ENCODE measurements at regions not wholly inside any gene's neighbourhood (a gene's known extent, or its start where the extent isn't known, plus 50 kb on each side); places are given as distances from the start of the nearest gene placed in this dataset.

DNA sequence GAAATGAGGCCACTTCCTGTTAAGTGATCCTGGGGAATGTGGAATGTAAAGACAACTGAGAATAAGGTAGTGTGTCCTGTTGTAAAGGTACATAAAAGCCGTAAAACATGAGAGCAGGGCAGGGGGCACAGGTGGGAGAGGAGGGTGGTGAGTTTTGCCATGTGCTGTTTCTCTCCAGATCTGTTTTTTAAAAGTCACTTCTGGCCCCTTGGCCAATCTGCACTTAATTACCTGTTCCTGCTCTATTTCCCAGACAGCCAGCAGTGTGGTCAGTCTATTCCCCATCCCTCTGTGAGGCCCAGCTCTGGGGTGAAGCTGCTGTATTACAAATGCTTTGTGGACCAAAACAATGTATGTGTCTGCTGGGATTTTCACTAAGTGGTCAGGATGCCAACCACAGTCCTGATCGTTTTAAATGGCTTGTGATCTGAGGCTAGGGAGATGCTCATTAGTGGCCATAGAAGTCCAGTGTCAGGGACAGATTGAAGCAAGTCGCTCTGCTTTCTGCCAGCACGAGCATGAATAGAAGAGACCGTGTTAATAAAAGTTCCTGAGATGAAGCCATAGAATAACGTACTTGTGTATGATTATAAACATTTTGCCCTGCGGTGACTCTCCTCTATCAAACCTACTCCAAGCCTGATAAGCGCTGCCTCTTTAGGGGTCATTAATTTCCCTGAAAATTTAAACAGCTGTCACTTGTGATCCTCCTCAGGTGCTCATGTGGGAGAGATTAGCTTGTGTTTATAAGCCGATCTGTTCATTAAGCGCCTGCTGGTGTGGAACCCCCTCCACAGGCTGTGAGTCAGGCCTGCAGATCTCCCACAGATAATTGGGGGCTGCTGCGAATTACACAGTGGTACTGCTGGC lies 111.8 kb upstream of the CENPW start:
- TF ChIP-seq CTCF (IDR thresholded peaks at IDR 0.05) = no peak
- intact Hi-C loops (cut with DNase I) = no loop called here
- H3K4me1 ChIP-seq = no peaks in the 10 kb centered on the region
- ATAC-seq (no peak), DNase-seq (no peak)
- H3K27ac ChIP-seq = no peak overlapping the region
- H3K4me3 ChIP-seq = no peak overlapping the region
- no peaks in the 10 kb centered on the region for H3K9me3 ChIP-seq
- H3K36me3 ChIP-seq = no peaks in the 10 kb centered on the region
- no peaks in the 10 kb centered on the region for H3K27me3 ChIP-seq

- intact Hi-C loops (cut with DNase I) = no loop called here
- H3K27me3 ChIP-seq = no peaks in the 10 kb centered on the region
Measured at GRCh38 chr6:126232671-126233070, 107.2 kb upstream of the CENPW start.

GRCh38 chr6:126233192-126233591 lies 106.7 kb upstream of the CENPW start:
- intact Hi-C loops (cut with DNase I) = no loop called here
- ATAC-seq (no peak), DNase-seq (no peak)
- no peaks in the 10 kb centered on the region for H3K4me1 ChIP-seq
- no peaks in the 10 kb centered on the region for H3K9me3 ChIP-seq
- TF ChIP-seq CTCF (IDR thresholded peaks at IDR 0.05) = no peak
- H3K36me3 ChIP-seq = no peaks in the 10 kb centered on the region
- no peak overlapping the region for H3K27ac ChIP-seq
- H3K27me3 ChIP-seq = no peaks in the 10 kb centered on the region
- H3K4me3 ChIP-seq = no peak overlapping the region

More at GRCh38 chr6:126232671-126233070, 107.2 kb upstream of the CENPW start:
- no peak overlapping the region for H3K27ac ChIP-seq
- H3K4me1 ChIP-seq = no peaks in the 10 kb centered on the region
- no peak for ATAC-seq
- H3K4me3 ChIP-seq = no peak overlapping the region
- no peaks in the 10 kb centered on the region for H3K36me3 ChIP-seq
- H3K9me3 ChIP-seq = no peaks in the 10 kb centered on the region
- TF ChIP-seq CTCF (IDR thresholded peaks at IDR 0.05) = no peak
- DNase-seq = no peak

- intact Hi-C loops (cut with DNase I) = no loop called here
- no peaks in the 10 kb centered on the region for H3K27me3 ChIP-seq
- H3K9me3 ChIP-seq = no peaks in the 10 kb centered on the region
- no peaks in the 10 kb centered on the region for H3K4me1 ChIP-seq
- H3K36me3 ChIP-seq = no peaks in the 10 kb centered on the region
- DNase-seq (no peak), ATAC-seq (no peak)
- no peak overlapping the region for H3K4me3 ChIP-seq
- H3K27ac ChIP-seq = no peak overlapping the region
- TF ChIP-seq CTCF (IDR thresholded peaks at IDR 0.05) = no peak
Measured at GRCh38 chr6:126235363-126235762, 104.6 kb upstream of the CENPW start.

- Histone ChIP-seq H3K9me3 (no peaks in the 10 kb centered on the region), H3K27ac (no peak overlapping the region), H3K36me3 (no peaks in the 10 kb centered on the region), H3K4me1 (no peaks in the 10 kb centered on the region), H3K27me3 (no peaks in the 10 kb centered on the region), H3K4me3 (no peak overlapping the region)
- no peak for TF ChIP-seq CTCF (IDR thresholded peaks at IDR 0.05)
- no peak for ATAC-seq
- intact Hi-C loops (cut with DNase I) = no loop called here
- DNase-seq = no peak
Measured at GRCh38 chr6:126245077-126245476, 94.8 kb upstream of the CENPW start.
